ENCODE measurements at regions not wholly inside any gene's neighbourhood (a gene's known extent, or its start where the extent isn't known, plus 50 kb on each side); places are given as distances from the start of the nearest gene placed in this dataset.

- TF ChIP-seq CTCF (IDR thresholded peaks at IDR 0.05): no peak
- no peak for TF ChIP-seq POLR2A (IDR thresholded peaks at IDR 0.05)
Observed at GRCh38 chr15:87357637-87358313, 898.8 kb downstream of the NTRK3 start.

Measured in body of pancreas (tissue), 4 donors.